HepG2 (cell line): ENCODE measurements at regions not wholly inside any gene's neighbourhood (a gene's known extent, or its start where the extent isn't known, plus 50 kb on each side); places are given as distances from the start of the nearest gene placed in this dataset.

Experiments
- ATAC-seq: fragments of 200-7000 bp; cut with Tn5 transposase; 3 replicates; pipeline ENCODE4 v1.9.1; 2020; ENCODE audit warnings: mild to moderate bottlenecking, moderate library complexity
- BruUV-seq: library from RNA; stranded (reverse); fragments of 400-500 nt; replicated peaks from 2 replicates; lab custom pipeline; 2021; lab: Mats Ljungman, UMichigan
- CTCF ChIA-PET: fragments of 300-600 bp; formaldehyde crosslinking; extraction: SDS; loops from one replicate; lab custom pipeline; 2021; ENCODE audit warnings: low total read pairs, inconsistent platforms, low intra/inter-chr PET ratio; lab: Yijun Ruan, JAX
- POLR2A ChIA-PET: fragments of 350-600 bp; sonication (Branson Sonifier 250); formaldehyde crosslinking; loops from one replicate; lab custom pipeline; 2020; ENCODE audit warnings: antibody characterized with exemption, inconsistent platforms; lab: Yijun Ruan, JAX
- DNase-seq: peaks from one replicate; pipeline ENCODE4 v3.0.0-alpha.2; 2015; ENCODE audit warnings: low spot score
- FAIRE-seq: peaks from 3 replicates; lab custom pipeline; 2011; peaks lifted over from hg19 to GRCh38; lab: Jason Lieb, UNC
- H2AFZ ChIP-seq: one replicate; pipeline ENCODE4 v1.6.1; 2011; ENCODE audit warnings: low read length, inconsistent platforms
- H3K27ac ChIP-seq: fragments of 300-600 bp; 3 replicates; pipeline ENCODE4 v1.8.0; 2011; ENCODE audit warnings: mixed run types, mild to moderate bottlenecking, mixed read lengths, low read length, inconsistent platforms; ENCODE audit not compliant: insufficient read depth; ENCODE audit errors: extremely low read length
- H3K27me3 ChIP-seq, 2 experiments: fragments of 200-600 bp in 1 of 2; 2 replicates in 1 of 2; 3 replicates in 1 of 2; pipeline versions ENCODE4 v1.6.0 to v1.8.0; 2011; ENCODE audit warnings: low read length in 2 of 2, mild to moderate bottlenecking in 2 of 2, moderate library complexity in 2 of 2, inconsistent platforms in 1 of 2; ENCODE audit not compliant: insufficient read depth in 2 of 2, control insufficient read depth in 1 of 2
- H3K36me3 ChIP-seq, 2 experiments: fragments of 200-600 bp in 1 of 2; replicated peaks in 1 of 2; 2 replicates in 1 of 2; 3 replicates in 1 of 2; pipeline versions ENCODE4 v1.5.1 to v1.8.0; 2011; ENCODE audit warnings: low read length in 2 of 2, inconsistent platforms in 1 of 2; ENCODE audit not compliant: insufficient read depth in 2 of 2, control insufficient read depth in 1 of 2
- H3K4me1 ChIP-seq: 2 replicates; pipeline ENCODE4 v1.5.1; 2012; ENCODE audit warnings: low read length, inconsistent platforms; ENCODE audit not compliant: insufficient read depth
- H3K4me2 ChIP-seq: 2 replicates; pipeline ENCODE4 v1.6.0; 2011; ENCODE audit warnings: low read depth, low read length, inconsistent platforms
- H3K4me3 ChIP-seq, 3 experiments: fragments of 200-600 bp in 1 of 3; sonication (generic), shearing (Covaris generic) in 1 of 3; replicated peaks in 1 of 3; 2 replicates each; pipeline ENCODE4 v1.5.1; 2011 to 2016; ENCODE audit warnings: low read length in 3 of 3, inconsistent platforms in 2 of 3, low read depth in 2 of 3, mild to moderate bottlenecking in 2 of 3, control low read depth in 1 of 3, mixed read lengths in 1 of 3; ENCODE audit not compliant: insufficient read depth in 1 of 3
- H3K79me2 ChIP-seq: one replicate; pipeline ENCODE4 v1.6.1; 2011; ENCODE audit warnings: low read length, inconsistent platforms; ENCODE audit not compliant: insufficient read depth
- H3K9ac ChIP-seq: 2 replicates; pipeline ENCODE4 v1.6.0; 2011; ENCODE audit warnings: mild to moderate bottlenecking, low read depth, low read length, inconsistent platforms; ENCODE audit not compliant: insufficient read depth
- H3K9me3 ChIP-seq: 2 replicates; pipeline ENCODE4 v1.5.1; 2012; ENCODE audit warnings: mild to moderate bottlenecking, low read length
- H4K20me1 ChIP-seq: 2 replicates; pipeline ENCODE4 v1.6.0; 2011; ENCODE audit warnings: inconsistent platforms, mild to moderate bottlenecking, low read length, moderate library complexity; ENCODE audit not compliant: insufficient read depth
- AGO2 ChIP-seq: fragments of 200-400 bp; formaldehyde crosslinking; optimal IDR thresholded peaks from 2 replicates; pipeline ENCODE3; 2017; ENCODE audit warnings: mild to moderate bottlenecking, low read depth, low read length, moderate library complexity
- ARID2 ChIP-seq: sonication (generic); formaldehyde crosslinking; IDR thresholded peaks from 2 replicates; pipeline ENCODE4 v1.8.1; 2022; ENCODE audit warnings: mild to moderate bottlenecking, missing genetic modification reagents, borderline replicate concordance
- BRD4 ChIP-seq: sonication (generic); formaldehyde crosslinking; IDR thresholded peaks from 2 replicates; pipeline ENCODE4 v1.4.0; 2020; ENCODE audit warnings: missing genetic modification reagents
- HDAC2 ChIP-seq: sonication (generic); formaldehyde crosslinking; IDR thresholded peaks from 2 replicates; pipeline ENCODE4 v1.4.0; 2020; ENCODE audit warnings: missing genetic modification reagents
- KMT2A ChIP-seq: sonication (generic); formaldehyde crosslinking; IDR thresholded peaks from 2 replicates; pipeline ENCODE4 v1.4.0; 2020; ENCODE audit warnings: missing genetic modification reagents
- MEF2D ChIP-seq: sonication (generic); formaldehyde crosslinking; IDR thresholded peaks from 2 replicates; pipeline ENCODE4 v1.5.1; 2020; ENCODE audit warnings: mild to moderate bottlenecking, missing genetic modification reagents
- MTF2 ChIP-seq: sonication (generic); formaldehyde crosslinking; IDR thresholded peaks from 2 replicates; pipeline ENCODE4 v1.5.0; 2020; ENCODE audit warnings: missing genetic modification reagents, borderline replicate concordance
- NR2F2 ChIP-seq: IDR thresholded peaks from 2 replicates; pipeline ENCODE4 v1.6.1; 2012; ENCODE audit warnings: low read depth, inconsistent platforms, borderline replicate concordance
- ZBTB42 ChIP-seq: sonication (generic); formaldehyde crosslinking; IDR thresholded peaks from 2 replicates; pipeline ENCODE4 v1.5.0; 2020; ENCODE audit warnings: mild to moderate bottlenecking, missing genetic modification reagents
- ZNF143 ChIP-seq: sonication (generic); formaldehyde crosslinking; IDR thresholded peaks from 2 replicates; pipeline ENCODE4 v1.4.0; 2020; ENCODE audit warnings: missing genetic modification reagents
- ZNF557 ChIP-seq: sonication (generic); formaldehyde crosslinking; IDR thresholded peaks from 2 replicates; pipeline ENCODE4 v1.4.0; 2020; ENCODE audit warnings: missing genetic modification reagents
- WGBS: methylation state at CpG from one replicate; pipeline ENCODE4 v1.1.6; 2017; ENCODE audit warnings: low lambda C conversion rate; 5-methylcytosine and 5-hydroxymethylcytosine counted together
- in situ Hi-C: cut with HindIII; loops from 2 replicates; pipeline ENCODE4 v1.10.0; 2017; ENCODE audit warnings: low pct_unique_long_range_greater_than_20kb; ENCODE audit not compliant: extremely low pct_ligation_motif_present
- intact Hi-C: fragments of 100-400 bp; cut with micrococcal nuclease; formaldehyde crosslinking; loops from one replicate; pipeline ENCODE4 v1.10.0; 2022; ENCODE audit not compliant: unreplicated experiment
- TF ChIP-seq, protein P1 (sequence below): sonication (generic); formaldehyde crosslinking; IDR thresholded peaks from 2 replicates; pipeline ENCODE4 v1.5.1; 2020; ENCODE audit warnings: mild to moderate bottlenecking, missing genetic modification reagents, moderate library complexity
- TF ChIP-seq, protein P2 (sequence below): sonication (generic); formaldehyde crosslinking; IDR thresholded peaks from one replicate; pipeline ENCODE4 v1.5.1; 2020; ENCODE audit warnings: mild to moderate bottlenecking, missing genetic modification reagents; ENCODE audit errors: not compliant biosample characterization

DNA sequence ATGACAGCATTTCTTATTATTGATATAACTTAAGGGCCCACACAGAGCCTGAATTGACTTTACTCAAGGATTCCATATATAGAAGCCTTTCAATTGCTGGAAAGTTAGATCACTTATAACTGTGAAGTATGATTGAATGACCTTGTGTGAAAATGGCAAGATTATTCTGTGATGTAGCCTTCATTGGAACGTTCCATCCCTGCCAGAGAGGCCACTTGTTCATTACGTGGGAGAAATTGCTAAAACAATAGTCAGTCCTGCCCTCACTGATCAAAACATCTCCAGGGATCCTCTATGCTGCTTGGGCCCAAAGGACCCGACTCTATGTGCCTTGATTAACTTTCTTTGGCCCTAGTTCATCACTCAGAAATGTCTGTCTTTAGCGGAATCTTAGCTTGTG is 159.5 kb upstream of the BLID start (continued):
- TF ChIP-seq NR2F2 (no peak), BRD4 (no peak), KMT2A (no peak), MTF2 (CRISPR knock-in tag) (no peak)

DNA sequence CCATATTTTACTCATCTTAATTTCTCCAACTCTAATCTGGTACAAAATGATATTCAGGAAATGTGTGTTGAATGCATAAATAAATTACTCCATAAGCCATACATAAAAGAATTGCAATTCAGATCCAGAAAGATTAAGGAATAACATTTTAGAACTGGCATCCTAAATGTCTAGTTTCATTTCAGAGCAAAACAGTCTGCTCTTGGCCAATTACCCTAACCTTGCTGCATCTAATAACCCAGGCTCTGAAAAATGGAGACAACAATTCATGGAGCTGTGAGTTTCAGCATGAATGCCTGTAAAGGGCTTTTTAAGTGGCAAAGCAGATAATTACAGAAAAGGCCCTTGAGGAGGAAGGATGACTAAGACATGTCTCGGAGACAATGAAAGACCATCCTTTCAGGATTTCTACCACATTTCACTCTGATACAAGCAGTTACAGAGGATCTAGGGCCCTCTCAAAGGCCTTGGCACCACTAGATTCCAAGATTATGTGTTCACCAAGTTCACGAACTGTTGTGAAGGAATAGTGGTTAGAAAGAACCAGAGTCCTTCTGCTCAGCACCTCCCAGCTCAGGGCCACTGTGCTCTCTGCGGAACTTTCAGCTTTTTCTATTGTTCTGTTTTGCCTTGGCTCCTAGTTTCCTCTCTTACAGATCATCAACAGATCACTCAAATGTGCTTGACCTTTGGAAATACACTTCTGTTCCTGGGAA is 157.6 kb upstream of the BLID start:
- intact Hi-C loops (no loop called here), in situ Hi-C loops (no loop called here)
- Histone ChIP-seq H3K4me1 (no peaks in the 10 kb centered on the region), H4K20me1 (no peaks in the 10 kb centered on the region), H3K27ac (no peak overlapping the region), H3K79me2 (no peaks in the 10 kb centered on the region), H3K9ac (no peak overlapping the region), H3K36me3 (no peaks in the 10 kb centered on the region), H3K9me3 (no peaks in the 10 kb centered on the region), H3K4me3 (no peak overlapping the region), H3K27me3 (no peaks in the 10 kb centered on the region), H3K4me2 (no peak overlapping the region), H2AFZ (no peak overlapping the region)
- no peak for FAIRE-seq
- BruUV-seq: no TSS peak
- WGBS: 60% methylated on average over 3 of the region's 3 CpGs
- ChIA-PET POLR2A (no interaction called here), CTCF (no interaction called here)
- no peak for DNase-seq
- no peak for ATAC-seq
- TF ChIP-seq ZNF143 (CRISPR knock-in tag): no peak
- TF ChIP-seq, protein P1, sequence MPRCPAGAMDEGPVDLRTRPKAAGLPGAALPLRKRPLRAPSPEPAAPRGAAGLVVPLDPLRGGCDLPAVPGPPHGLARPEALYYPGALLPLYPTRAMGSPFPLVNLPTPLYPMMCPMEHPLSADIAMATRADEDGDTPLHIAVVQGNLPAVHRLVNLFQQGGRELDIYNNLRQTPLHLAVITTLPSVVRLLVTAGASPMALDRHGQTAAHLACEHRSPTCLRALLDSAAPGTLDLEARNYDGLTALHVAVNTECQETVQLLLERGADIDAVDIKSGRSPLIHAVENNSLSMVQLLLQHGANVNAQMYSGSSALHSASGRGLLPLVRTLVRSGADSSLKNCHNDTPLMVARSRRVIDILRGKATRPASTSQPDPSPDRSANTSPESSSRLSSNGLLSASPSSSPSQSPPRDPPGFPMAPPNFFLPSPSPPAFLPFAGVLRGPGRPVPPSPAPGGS: no peak
- no peak for TF ChIP-seq HDAC2 (CRISPR knock-in tag)
- TF ChIP-seq ARID2 (CRISPR knock-in tag): no peak
- TF ChIP-seq ZBTB42 (CRISPR knock-in tag): no peak
- no peak for TF ChIP-seq MEF2D (CRISPR knock-in tag)
- no peak for TF ChIP-seq AGO2
- no peak for TF ChIP-seq ZNF557 (CRISPR knock-in tag)
- TF ChIP-seq, protein P2, sequence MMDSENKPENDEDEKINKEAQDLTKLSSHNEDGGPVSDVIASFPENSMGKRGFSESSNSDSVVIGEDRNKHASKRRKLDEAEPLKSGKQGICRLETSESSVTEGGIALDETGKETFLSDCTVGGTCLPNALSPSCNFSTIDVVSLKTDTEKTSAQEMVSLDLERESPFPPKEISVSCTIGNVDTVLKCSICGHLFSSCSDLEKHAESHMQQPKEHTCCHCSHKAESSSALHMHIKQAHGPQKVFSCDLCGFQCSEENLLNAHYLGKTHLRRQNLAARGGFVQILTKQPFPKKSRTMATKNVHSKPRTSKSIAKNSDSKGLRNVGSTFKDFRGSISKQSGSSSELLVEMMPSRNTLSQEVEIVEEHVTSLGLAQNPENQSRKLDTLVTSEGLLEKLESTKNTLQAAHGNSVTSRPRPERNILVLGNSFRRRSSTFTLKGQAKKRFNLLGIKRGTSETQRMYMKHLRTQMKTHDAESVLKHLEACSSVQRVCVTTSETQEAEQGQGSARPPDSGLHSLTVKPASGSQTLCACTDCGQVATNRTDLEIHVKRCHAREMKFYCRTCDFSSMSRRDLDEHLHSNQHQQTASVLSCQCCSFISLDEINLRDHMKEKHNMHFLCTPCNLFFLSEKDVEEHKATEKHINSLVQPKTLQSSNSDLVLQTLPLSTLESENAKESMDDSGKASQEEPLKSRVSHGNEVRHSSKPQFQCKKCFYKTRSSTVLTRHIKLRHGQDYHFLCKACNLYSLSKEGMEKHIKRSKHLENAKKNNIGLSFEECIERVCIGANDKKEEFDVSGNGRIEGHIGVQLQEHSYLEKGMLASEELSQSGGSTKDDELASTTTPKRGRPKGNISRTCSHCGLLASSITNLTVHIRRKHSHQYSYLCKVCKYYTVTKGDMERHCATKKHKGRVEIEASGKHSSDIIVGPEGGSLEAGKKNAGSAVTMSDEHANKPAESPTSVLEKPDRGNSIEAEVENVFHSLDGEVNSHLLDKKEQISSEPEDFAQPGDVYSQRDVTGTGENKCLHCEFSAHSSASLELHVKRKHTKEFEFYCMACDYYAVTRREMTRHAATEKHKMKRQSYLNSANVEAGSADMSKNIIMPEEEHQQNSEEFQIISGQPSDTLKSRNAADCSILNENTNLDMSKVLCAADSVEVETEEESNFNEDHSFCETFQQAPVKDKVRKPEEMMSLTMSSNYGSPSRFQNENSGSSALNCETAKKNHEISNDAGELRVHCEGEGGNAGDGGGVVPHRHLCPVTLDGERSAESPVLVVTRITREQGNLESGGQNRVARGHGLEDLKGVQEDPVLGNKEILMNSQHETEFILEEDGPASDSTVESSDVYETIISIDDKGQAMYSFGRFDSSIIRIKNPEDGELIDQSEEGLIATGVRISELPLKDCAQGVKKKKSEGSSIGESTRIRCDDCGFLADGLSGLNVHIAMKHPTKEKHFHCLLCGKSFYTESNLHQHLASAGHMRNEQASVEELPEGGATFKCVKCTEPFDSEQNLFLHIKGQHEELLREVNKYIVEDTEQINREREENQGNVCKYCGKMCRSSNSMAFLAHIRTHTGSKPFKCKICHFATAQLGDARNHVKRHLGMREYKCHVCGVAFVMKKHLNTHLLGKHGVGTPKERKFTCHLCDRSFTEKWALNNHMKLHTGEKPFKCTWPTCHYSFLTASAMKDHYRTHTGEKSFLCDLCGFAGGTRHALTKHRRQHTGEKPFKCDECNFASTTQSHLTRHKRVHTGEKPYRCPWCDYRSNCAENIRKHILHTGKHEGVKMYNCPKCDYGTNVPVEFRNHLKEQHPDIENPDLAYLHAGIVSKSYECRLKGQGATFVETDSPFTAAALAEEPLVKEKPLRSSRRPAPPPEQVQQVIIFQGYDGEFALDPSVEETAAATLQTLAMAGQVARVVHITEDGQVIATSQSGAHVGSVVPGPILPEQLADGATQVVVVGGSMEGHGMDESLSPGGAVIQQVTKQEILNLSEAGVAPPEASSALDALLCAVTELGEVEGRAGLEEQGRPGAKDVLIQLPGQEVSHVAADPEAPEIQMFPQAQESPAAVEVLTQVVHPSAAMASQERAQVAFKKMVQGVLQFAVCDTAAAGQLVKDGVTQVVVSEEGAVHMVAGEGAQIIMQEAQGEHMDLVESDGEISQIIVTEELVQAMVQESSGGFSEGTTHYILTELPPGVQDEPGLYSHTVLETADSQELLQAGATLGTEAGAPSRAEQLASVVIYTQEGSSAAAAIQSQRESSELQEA (CRISPR knock-in tag): no peak
